ENCODE measurements at regions not wholly inside any gene's neighbourhood (a gene's known extent, or its start where the extent isn't known, plus 50 kb on each side); places are given as distances from the start of the nearest gene placed in this dataset.

DNA sequence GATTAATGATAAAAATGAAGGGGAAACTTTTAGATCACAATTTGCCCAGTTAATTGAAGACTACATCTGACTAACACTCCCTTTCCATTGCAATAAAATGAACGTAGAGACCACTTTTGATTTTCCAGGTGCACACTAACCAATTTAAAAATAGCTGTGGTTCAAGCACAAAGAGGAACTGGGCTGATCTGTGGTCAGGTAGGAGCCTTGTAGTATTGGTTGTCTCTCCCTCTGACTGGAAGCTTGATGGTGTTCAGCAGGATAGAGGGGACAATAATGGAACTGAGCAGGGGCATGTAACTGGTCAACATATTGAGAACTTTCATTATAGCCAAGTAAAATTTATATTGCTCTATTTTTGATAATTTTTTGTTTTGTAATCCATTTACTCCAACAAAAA, 886.8 kb upstream of the SEMA6A start:
- no peak for DNase-seq

DNA sequence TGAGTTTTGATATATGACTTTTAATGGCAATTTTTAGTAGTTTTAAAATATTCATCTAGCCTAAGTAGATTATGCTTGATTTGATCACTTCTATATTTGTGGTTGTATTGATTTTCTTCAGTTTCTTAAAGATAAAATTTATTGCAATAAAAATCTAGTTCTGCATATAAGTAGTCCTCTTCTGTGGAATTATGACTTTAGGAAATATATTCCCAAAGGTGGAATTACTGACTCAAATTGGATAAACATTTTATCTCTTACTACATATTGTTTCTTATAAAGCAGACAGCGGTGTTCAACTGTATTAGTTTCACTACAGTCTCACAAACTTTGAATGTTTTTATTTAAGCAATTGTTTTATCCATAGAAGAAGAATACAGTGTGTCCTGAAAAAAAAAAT, 883.0 kb upstream of the SEMA6A start:
- no peak for DNase-seq

DNA sequence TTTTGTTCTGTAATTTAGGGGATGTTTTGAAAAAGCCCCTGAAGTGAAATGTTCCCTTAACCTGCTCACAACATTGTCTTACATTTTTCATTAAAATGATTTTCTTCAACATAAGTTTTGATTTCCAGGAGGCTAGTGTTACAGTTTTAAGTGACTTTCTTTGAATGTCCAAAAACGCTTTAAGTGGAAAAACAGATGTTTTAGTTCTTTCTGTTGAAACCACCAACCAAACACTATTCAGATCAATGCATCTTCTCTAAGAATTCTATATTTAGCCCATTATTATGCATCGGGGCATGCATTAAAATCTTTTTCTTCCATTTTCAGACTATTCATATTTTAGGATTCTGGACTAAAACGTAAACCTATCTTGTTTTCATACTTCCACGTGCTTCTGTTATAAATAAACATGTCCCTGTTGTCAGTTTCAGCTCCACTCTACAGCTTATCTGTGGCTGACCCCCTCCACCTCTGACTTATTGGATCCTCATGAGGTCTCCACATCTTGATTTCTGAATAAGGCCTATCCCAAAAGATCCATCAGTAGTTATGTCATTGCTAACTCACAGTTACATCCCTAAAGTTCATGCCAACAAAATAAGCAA, 882.3 kb upstream of the SEMA6A start:
- DNase-seq: no peak

DNA sequence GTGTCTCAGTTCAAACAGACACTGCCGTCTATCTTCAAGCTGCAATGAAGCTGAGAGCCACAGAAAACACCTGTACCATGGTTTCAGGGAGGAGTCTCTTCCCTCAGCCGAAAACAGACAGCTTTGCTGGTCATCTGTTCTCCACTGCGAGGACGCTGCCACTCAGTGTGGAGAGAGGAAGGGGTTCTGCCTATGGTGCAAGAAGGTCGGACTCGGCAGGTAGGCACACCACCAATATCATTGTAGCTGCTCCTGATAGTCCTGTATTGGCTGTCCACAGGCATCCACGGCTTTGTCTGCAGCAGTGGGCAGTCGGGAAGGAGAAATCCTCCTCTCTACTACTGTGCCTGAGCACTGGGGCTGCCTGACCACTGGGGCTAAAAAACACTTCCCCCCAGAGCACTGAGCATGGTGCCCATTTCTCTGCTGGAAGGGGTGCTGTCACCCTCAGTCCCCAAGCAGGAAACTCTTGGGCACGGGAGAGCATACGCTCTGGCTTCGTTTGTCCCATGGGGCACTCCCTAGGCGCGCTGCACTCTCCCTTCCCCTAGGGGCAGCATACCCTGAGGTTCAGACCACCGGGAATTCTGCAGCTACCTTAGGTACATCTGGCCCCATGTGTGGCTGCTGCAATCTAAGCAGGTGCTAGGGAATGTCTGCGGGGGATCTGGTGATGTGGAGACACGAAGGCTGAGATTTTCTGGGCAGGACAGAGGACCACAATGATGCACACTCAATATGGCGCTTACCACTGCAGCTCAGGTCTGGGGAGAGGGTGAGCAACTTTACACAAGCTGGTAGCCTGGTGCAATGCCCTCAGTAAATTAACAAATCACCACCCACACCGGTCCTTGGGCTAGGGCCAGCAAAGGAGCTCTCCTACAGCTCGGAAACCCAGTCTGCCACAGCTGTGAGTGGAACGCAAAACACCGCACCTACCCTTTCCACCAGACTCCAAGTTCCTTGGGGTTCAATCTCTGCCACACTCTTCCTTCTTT, 880.9 kb upstream of the SEMA6A start:
- DNase-seq: no peak

DNA sequence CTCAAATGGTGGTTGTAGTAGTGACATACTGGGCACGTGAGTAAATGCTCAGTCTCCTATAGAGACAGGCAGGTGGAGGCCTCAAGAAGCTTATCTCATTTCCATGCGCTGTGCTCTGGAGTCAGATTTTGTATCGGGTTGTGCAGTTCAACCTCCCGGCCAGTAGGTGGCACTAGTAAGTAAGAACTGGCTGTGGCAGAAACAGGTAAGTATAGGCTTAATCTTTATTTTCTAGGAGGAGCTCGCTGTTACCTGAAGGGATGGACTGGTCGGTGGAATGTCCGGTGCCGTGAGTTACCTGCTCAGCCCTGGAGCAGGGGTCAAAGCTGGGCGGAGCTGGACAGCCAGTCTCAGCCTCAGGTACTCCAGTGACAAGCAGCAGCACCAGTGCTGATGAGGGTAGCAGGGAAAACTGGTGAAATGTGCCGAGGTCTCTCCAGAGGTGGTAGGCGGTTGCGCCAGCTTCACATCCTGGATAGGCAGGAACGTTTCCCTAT, 880.1 kb upstream of the SEMA6A start:
- peak; percentile 24 for DNase-seq

DNA sequence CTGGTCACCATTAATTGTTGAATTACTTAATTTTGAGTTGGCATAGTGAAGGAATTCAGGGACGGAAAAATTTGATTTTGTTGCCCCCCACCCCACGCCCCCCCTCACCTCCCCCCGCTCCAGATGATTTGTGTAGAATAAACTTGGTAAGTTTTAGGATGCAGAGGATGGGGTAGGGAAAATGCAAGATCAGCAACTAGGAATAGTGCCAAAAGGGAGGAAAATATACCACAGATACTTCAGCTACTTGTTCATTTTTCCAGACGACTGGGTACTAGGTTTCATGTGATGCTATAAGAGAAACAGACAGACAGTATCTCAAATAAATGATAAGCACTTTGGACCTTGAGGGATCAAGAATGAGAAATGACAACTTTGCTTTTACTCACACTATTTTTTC, 862.2 kb upstream of the SEMA6A start:
- no peak for DNase-seq

DNA sequence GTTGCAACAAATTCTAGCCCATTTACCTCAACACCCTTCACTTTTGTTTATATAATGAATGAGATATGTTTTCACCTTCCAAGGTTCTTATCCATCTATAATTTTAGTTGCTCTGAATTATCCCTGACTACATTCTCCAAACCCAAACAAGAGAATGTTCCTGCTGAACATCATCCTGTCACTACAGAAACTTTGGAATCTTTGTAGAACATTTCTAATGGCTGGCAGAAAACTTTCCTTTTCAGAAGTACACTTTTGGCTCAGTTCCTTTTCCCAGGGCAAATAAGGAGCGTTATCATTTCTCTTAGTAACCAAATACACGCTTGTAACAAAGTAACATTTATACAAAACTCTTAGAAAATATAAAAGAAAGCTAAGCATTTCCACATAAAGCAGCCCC, 860.6 kb upstream of the SEMA6A start:
- no peak for DNase-seq

DNA sequence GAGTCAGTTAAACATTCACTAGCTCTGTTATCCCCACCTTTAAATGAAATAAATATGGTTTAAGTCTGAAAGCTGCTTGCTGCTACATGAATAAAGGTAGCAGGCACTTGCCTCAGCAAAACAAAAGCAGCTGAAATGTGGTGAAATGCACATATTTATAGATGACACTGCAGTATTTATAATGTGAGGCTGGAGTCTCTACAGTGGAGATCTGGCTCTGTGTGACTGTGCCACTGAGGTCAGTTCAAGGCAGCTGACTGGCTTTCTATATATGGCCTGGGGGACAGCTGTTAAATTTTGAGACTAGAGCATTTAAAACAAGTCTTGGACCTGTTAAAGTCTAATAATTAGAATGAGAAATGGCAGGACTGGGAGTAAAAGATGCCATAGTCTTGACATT, 859.6 kb upstream of the SEMA6A start:
- no peak for DNase-seq

DNA sequence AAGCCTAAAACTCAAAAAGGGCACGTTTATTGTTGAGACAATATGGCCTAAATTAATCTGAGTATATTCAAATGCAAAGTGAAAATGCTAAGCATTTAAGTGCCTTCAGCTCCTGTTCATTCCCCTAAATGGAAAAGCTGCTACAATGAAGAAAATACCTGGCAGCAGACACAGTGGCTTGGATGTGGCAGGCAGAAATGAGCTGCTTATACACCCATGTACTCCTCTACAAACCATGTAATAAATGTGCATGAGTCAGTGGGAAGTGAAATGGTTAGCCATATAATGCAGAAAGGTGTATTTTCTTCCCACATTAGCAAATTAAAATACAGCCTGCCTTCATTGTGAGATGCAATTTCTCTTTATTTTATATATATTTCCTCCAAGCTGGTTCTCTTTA, 859.2 kb upstream of the SEMA6A start:
- no peak for DNase-seq

DNA sequence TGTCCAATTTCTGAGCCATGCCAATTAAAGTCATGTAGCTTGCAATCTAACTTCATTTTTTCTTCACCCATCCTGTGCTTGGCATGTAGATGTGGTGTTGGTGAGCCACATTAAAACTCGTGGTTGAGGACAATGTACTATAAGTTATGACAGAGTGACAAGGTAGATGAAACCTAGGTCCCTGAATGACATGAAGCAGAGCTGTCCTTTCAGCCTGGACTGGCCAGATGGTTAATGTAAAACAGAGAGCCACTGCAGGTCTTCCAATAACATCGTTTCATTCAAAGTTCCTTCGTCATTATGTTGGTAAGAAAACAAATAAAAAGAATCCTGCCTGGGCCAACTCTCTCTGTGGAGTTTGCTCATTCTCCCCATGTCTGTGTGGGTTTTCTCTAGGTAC, 856.5 kb upstream of the SEMA6A start:
- DNase-seq: no peak

DNA sequence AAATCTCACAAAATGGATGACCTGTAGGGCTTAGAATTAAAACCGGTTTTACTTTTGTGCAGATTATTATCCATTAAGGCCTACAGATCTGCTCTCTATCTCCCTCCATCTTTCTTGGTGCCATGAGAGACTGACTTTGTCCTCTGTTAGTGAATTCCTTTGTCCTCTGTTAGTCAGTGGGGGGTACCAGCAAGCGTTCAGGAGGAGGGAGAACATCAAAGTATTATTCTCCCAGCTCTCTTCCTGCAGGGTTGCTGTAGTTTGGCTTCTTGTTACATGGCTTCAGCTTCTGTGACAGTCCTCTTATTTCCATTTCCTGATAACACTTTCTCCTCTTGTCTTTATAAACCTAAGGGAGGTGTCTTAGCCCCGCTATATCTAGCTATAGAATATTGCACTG, 850.5 kb upstream of the SEMA6A start:
- no peak for DNase-seq

DNA sequence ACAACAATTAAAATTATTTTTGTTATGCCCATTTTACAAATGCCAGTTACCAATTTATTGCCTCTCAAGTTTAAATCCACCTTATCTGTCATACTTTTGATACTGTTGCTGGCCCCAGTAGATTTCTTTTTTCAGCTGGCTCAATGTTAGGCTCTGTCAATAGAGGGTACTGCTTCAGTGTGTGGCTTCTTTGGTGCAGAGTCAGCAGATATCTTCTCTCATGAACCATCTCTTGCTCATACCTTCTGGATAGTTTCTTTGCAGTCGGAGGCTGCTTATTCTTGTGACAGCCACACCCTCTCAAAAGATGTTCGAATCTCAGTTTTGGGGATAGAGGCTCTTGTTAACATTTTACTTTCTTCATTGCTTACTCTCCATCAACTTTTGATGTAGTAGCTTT, 849.9 kb upstream of the SEMA6A start:
- DNase-seq: no peak

DNA sequence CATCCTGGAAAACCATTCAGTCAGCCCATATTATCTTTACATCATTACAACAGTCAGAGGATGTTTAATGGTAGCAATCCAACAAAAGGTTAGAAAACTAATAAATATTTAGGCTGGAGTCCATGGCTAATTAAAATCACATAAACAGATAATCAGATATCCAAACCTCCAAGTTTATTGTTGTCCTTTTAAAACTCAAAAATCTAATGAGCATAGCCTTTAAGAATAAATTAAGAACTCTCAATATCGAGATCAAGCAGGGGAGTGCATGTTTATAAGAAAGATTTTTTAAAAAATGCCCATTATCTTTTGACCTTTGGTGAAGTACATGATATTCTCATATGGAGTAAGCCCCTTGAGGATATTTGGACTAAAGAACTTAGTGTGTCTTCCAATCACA, 842.9 kb upstream of the SEMA6A start:
- no peak for DNase-seq

DNA sequence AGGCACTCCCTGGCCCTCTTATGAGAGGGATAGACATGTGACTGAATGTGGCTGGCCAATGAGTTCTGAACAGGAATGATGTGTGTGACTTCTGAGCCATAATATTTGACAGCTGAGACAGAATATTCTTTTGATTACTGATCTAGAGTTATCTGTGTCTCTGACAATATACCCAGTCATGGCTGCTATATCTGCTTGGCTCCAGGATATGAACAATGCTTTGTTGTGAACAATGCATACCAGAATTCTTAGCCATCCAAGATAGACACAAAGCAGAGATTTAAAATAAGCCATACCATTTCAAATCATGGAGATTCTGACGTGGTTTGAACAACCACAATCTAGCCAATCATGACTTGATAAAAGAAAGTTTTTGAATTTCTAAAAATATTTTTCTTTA, 840.3 kb upstream of the SEMA6A start:
- DNase-seq: no peak

DNA sequence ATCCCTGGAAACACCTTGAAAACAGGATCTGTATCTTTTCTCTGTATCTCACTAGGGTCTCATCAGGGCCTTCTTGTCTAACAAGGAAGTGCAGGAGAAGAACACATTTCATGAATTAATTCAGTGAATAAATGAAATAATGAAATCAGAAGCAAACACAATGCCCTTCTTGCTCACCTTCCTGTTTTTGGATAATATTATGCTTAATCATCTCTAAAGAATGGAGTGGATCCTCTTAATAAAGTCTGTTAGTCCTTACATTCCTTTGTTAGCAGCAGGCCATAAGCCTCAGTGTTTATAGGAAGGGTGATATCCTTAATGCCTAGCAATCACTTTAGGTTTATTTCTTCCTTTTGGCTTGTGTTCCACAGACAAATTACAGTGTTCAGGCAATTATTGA, 837.1 kb upstream of the SEMA6A start:
- no peak for DNase-seq

DNA sequence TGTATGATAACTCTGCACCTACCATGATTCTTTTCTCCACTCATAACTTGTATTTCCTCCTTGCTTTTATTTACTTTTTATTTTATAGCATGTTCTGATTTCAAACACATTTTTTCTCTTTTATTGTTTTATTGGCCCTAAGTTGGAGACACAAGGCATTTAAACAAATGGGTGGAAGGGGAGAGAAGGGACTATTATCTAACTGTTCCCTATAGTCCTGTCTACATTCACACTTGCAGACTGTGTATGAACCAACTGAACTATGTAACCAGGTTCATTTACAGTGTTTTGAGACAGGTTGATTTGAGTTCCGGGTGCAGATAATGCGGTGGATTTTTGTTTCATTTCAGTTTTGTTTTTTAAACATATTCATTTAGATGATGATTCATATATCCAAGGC, 830.6 kb upstream of the SEMA6A start:
- no peak for DNase-seq

DNA sequence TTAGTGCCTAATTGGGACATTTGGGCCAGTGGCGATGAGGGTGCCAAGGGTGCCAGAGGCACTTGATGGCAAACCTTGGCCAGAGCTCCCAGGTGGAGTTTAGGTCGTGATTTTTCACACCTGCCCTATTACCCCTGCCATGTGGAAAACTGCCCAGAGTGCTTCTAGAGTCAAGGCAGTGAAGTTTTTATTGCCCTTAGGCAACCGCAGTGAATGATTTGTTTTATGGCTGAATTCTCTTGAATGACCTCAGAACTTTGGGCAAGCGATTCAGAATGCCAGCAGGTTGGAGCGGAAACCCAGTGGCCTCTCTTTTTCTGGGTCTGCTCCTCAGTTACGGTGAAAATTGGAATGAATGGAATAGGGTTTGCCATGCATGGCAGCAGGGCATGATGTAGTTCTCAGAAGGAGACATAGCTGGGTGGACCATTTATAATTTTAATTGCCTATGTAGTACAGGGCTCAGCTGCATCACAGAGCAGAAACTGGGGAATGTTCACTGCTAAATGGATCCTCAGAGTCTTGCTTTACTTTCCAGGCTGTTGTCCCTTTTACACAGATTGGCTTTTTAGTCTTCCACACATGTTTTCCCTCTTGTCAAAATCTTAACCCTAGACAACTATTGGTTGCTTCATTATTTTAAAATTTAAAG, 820.0 kb upstream of the SEMA6A start:
- DNase-seq: no peak

DNA sequence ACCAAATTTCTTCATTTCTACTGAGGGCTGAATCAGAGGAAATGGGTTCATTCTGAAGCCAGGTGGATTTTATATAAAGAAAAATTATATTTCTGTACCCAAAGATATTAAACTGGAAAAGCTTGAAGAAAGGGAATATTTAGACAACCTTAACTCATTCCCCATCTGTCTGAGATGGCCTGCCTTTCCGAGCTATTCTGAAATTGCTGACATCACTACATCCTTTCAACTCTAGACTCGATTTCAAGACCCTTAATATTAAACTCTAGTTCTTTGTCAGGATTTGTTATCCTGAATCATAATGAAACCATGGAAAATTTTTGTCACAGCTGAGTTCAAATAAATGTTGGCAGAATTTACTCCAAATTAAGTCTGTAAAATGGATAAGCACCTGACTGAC, 818.5 kb upstream of the SEMA6A start:
- no peak for DNase-seq

DNA sequence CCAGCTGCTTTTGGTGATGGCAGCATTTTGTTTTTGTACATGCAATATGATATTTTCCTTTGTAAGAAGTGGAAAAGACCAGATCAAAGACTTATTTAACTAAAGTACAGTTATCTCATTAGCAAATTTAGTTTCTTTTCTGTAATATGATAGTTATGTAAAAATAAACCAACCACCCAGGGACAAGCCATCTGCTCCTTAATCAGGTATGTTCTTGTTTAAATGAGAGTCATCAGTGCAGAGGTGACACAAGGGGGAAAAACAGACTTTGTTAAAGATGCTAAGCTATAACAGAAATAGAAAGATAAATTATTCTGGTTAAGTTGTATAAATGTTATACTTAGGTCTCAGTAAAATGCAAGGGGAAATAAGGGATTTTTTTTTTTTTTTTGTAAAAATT, 805.7 kb upstream of the SEMA6A start:
- DNase-seq: no peak

DNA sequence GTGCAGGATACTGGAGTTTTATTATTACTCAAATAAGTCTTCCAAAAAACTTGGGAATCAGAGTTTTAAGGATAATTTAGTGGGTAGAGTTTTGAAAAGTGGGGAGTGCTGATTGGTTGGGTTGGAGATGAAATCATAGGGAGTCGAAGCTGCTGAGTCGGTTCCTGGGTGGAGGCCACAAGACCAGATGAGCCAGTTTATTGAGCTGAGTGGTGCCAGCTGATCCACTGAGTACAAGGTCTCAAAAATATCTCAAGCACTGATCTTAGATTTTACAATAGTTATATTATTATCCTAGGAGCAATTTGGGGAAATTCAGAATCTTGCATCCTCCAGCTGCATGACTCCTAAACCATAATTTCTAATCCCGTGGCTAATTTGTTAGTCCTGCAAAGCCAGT, 804.9 kb upstream of the SEMA6A start:
- DNase-seq: no peak

DNA sequence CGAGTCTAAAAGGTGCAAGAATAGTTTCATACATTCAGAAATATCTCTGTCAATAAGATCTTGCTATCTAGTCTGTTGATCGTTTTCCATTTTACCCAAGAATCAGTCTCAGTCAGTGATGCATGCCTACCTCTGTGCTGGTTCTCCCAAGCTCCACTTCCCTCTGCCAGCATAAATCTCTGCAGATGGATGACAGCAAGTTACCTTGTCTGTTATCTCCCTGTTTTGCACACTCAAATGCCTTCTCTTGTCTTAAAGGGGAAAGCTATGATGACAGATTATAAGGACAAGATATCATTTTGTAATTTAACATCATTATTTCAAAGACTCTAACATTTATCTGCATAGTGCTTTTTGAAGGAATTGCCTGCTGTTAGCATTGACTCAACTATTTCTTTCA, 802.1 kb upstream of the SEMA6A start:
- no peak for DNase-seq

DNA sequence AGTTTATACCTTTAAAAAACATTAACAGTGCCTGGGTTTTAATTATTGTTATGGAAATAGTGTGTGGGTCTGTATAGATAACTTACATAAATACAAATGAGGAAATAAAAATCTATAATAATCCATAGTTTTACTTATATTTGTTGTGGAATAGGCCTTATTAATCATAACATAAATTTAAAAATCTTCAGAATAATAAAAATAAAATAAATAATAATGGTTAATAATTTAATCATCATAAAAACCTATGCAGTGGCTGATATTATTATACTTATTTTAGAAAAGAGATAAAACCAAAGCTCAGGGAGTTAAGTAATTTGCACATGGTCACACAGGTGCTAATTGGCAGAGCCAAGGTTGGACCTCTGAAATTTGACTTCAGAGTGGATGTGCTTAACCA, 785.3 kb upstream of the SEMA6A start:
- DNase-seq: no peak

DNA sequence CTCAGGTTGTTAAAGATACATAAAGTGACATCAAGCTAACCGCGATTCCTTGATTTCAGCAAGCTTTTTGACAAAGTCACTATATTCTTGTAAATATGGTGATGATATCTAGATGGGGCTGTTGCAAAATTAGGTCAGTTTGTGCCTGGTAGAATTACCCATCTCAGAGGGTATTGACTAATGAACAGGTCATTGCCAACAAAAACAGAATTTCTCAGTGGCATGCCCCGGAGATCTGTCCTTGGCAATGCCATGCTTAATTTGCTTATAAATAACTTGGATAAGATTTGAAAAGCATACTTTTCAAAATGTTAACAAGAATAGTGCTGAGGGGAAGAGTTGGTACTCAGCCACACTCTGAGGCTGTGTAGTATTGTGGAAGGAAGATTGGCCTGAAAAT, 783.3 kb upstream of the SEMA6A start:
- no peak for DNase-seq

DNA sequence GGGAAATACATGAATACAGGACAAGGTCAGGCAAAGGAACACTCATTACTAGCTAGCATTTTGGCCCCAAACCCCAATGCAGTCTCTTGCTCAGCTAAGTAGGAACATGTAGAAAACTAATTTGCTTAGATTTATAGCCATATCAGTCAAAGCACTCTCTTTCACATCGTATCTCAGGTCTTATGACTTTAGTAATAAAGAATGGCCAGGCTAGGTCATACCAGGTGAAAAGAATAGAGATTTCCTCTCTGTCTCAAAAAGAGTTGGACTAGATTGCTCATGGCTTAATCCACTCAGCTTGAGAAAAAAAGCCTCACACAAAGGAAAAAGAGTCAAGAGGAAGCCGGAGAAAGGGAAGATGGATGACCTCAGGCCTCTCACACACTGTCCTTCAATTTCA, 772.7 kb upstream of the SEMA6A start:
- no peak for DNase-seq
